ENCODE measurements at regions not wholly inside any gene's neighbourhood (a gene's known extent, or its start where the extent isn't known, plus 50 kb on each side); places are given as distances from the start of the nearest gene placed in this dataset.
"Not testable (repeated sequence)": the region's sequence is repeated elsewhere in the genome, so short reads cannot be mapped to it uniquely, and the experiment has no call there.

DNA sequence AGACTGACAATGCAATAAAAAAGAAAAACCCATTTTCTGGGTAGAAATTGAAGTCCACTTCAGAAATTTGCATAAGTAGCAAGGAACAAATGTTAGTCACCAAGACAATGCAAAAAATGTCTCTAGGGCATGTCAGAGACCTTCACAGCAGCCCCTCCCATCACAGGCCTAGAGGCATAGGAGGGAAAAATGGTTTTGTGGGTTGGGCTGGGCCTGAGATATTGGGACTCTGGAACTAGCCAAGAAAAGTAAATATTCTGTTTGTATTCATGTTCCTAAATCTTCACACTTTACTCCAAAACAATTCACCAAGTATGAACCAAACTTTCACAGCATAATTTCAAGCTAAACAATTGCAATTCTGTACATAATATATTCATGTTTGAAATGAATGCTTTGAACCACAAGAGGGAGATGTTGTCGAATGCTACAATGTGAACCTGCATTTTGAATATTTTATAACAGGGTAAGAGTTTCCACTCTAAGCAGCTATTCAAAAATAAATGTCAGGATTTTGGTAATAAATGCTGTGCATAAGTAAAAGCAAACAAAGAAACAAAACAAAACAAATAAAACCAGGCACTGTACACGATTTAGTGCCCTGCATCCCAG lies 429.2 kb downstream of the OTOL1 start:
- peak; percentile 20 for DNase-seq

GRCh38 chr3:161927131-161927530 lies 430.5 kb downstream of the OTOL1 start:
- no peak for DNase-seq

GRCh38 chr3:161939918-161940620 lies 443.5 kb downstream of the OTOL1 start:
- no peak for DNase-seq

DNA sequence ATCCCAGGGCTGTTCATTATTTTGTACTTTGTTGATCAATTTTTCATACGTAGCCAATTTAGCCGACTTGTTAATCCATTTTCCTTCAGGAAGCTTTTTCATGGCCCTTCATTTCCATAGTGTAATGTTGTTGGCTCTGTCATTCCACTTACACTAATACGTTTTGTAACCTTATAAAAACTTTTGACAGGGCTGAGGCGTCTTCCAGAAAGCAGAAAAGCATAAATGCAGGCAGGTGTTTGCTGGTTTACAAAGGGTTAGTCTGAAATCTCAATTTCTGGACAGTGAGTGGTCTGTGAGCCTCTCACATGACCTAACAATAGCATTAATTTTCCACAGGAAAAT lies 444.0 kb downstream of the OTOL1 start:
- DNase-seq, result no peak

DNA sequence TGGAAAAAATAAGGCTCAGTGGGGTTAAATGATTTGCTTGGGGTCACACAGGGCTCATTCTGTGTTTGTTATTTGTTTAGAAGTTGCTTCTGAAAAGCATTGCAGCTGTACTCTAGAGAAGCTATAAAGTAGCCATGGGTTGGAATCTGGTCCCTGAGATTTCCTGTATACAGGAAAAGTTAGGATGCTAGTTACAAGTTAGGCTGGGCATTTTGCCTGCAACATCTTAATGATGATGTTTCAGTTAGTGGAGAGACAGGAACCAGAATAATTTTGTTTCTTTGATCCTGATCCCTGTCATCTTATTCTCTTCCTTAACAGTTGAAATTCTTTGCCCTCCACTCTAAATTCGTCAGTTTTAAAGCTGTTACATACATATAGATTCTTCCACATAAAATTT lies 445.3 kb downstream of the OTOL1 start:
- DNase-seq, result no peak

DNA sequence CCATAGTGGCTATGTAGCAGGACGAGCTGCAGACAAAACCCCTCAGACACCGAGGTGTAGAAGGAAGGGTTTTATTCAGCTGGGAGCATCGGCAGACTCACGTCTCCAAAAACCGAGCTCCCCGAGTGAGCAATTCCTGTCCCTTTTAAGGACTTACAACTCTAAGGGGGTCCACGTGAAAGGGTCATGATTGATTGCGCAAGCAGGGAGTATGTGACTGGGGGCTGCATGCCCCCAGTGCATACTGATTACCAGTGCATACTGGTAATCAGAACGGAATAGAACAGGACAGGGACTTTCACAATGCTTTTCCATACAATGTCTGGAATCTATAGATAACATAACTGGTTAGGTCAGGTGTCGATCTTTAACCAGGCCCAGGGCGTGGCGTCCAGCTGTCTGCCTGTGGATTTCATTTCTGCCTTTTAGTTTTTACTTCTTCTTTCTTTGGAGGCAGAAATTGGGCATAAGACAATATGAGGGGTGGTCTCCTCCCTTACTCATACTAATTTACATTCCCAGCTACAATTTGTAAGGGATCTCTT lies 447.3 kb downstream of the OTOL1 start:
- DNase-seq, result not testable (repeated sequence)

DNA sequence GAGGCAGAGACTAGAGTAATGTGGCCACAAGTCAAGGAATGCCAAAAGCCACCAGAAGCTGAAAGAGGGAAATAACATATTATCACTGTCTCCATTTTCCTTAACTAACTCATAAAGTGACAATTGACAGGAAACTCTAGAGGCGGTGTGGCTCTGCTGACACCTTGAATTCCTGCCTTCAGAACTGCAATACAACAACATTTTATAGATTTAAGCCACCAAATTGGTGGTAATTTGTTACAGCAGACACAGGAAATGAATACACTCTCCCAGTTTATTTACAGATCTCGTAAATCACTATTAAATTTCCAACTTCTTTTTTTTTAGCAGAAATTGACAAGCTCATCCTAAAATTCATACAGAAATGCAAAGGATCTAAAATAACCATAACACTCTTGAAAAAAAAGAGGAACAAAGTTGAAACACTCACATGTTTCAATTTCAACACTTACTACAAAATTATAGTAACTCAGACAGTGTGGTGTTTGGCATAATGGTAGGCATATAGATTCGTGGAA lies 449.9 kb downstream of the OTOL1 start:
- no peak for DNase-seq

GRCh38 chr3:161950318-161950868 lies 453.8 kb downstream of the OTOL1 start:
- DNase-seq, result no peak

GRCh38 chr3:161957467-161957866 lies 460.9 kb downstream of the OTOL1 start:
- DNase-seq, result peak; percentile 6

DNA sequence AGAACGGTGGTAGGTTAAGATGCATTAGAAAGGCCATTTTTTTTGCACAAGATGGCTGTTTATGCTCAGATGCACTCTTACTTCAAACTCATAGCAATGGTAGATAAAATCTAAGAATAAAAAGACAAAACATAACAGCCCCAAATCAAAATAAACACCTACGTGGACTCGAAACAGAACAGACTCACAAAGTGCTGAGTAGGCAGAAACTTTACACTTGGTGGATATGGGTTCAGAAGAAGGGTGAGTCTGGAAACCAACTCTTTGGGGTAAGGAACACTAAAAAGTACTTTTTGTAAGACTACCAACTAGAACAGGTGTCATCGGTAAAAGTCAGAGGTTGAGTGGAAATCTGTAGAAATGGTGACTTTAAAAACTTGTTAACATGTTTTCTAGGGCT lies 468.2 kb downstream of the OTOL1 start:
- no peak for DNase-seq

- DNase-seq, result peak; percentile 13
These were observed 473.3 kb downstream of the OTOL1 start for GRCh38 chr3:161969867-161970266.

DNA sequence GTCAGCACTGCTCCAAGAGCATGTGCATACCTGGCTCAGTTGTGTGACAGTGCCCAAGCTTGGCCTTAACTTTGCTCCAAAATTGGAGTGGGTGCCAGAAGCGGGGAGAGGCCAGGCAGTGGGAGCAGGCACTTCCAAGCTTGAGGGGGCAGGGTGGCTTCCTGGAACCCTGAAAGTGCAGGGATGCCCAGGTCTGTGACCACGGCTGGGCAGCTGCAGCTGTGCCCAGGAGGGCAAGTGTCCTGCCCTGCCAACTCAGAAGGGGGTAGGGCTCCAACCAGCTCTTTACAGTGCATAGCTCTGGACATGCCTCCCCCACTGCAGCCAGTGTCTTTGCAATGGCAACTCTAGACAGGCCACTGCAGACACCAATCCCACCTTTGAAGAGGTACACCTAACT lies 478.6 kb downstream of the OTOL1 start:
- no peak for DNase-seq

DNA sequence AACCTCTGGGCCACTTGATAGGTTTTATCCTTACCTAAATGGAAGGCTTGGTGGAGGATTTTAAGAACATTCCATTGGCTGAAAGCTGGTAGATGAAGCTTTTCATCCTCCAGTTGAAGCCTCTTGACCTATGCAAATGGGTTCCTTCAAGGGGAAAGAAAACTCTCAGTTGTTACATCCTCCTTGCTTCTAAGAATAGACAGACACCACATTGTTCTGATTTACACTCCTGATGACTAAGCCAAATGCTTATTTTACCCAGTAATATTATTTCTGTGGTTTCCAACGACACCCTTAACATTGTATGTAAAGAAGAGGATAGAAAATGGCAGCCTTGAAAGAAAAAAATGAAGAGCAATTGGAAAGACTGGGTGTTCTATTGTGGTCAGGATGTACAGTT lies 480.5 kb downstream of the OTOL1 start:
- no peak for DNase-seq

- no peak for DNase-seq
These were observed 481.2 kb downstream of the OTOL1 start for GRCh38 chr3:161977850-161978249.

DNA sequence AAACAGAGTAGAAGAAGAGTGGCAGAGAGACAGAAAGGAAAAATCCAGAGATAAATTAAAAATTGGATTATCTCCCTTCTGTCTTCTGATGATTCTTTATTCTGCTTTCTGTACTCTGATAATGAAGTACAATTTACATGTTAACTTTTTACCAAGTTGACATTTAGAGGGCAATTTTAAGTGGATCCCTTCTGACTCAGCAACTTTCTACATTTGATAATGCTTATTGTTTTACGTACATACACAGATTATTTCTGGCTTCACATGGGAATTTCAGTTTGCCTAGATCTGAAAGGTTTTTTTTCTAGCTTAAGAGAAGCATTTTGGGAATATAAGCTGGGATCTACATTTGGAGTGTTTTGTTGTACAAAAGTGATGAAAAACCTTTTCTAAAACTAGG lies 491.3 kb downstream of the OTOL1 start:
- DNase-seq, result no peak

- DNase-seq, result no peak
These were observed 492.4 kb downstream of the OTOL1 start for GRCh38 chr3:161989012-161989411.

- DNase-seq, result no peak
These were observed 493.4 kb downstream of the OTOL1 start for GRCh38 chr3:161990036-161990435.

DNA sequence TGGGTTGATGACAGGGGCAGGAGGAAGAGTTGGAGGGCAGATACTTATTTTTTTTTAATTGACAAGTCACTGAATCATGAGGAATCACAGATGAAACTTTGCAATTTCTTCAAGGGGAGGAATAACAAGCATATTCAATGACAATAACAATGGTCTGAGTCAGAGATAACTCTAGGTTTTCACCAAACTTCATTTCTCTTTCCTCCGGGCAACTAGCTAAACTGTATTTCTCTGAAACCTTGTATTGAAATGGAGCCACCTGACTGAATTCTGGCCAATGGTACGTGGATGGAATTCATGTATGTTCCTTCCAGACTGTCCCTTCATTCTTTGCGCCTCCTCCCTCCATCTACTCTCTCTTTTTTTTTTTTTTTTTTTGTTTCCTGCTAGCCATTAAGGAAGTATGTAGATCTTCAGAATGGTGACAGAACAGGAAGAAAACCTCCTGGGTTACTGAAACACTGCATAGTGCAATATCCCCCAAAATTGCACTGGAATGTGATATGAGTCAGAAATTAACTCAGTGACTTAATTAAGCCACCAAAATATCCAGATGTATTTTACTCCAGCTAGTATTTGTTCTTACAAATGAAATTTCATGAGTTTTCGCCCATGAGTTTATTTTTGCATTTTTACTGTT lies 495.4 kb downstream of the OTOL1 start:
- no peak for DNase-seq

DNA sequence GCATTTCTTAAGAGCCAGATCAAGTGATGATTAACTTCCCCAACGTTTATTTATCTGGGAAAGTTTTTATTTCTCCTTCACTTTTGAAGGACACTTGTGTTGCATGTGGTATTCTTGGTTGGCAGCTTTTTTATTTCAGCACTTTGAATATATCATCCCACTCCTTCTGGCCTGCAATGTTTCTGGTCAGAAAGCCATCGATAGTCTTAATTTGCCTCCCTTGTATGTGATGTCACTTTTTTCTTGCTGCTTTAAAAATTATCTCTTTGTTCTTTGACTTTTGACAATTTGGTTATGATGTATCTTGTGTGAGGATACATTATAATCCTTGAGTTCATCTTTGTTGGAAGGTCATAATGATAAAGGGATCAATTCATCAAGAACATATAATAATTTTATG lies 503.2 kb downstream of the OTOL1 start:
- no peak for DNase-seq

DNA sequence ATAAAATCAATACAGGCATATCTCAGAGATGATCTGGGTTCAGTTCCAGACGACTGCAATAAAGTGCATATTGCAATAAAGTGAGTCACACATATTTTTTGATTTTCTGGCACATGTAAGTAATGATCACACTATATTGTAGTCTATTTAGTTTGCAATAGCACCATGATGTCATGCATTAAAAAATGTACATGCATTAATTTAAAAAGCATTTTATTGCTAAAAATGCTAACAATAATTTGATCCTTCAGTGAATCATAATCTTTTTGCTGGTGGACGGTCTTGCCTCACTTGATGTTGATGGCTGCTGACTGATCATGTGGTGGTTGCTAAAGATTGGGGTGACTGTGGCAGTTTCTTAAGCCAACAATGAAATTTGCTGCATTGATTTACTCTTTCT lies 511.1 kb downstream of the OTOL1 start:
- no peak for DNase-seq

DNA sequence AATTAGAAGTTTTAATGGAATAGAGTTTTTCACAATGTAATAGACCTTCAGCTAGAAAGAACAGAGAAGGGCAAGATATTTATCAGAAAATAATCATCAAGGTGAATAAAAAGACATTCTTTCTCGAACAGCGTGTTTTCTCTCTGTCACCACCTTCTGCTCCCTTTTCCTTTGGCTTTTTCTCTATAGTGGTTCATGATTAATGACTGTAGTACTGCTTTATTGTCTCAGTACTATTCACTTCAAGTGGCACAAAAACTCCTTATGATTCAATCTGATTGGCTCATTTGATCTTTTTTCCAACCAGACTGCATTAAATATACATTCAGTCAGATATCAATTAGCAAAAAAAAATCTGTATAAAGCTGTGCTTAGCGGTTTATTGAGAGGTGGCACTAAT lies 516.0 kb downstream of the OTOL1 start:
- no peak for DNase-seq

GRCh38 chr3:162014284-162014683 lies 517.7 kb downstream of the OTOL1 start:
- no peak for DNase-seq

- DNase-seq, result no peak
These were observed 519.2 kb downstream of the OTOL1 start for GRCh38 chr3:162015856-162016255.

- DNase-seq, result no peak
These were observed 523.2 kb downstream of the OTOL1 start for GRCh38 chr3:162019817-162020216.
